ENCODE measurements at regions not wholly inside any gene's neighbourhood (a gene's known extent, or its start where the extent isn't known, plus 50 kb on each side); places are given as distances from the start of the nearest gene placed in this dataset.

DNA sequence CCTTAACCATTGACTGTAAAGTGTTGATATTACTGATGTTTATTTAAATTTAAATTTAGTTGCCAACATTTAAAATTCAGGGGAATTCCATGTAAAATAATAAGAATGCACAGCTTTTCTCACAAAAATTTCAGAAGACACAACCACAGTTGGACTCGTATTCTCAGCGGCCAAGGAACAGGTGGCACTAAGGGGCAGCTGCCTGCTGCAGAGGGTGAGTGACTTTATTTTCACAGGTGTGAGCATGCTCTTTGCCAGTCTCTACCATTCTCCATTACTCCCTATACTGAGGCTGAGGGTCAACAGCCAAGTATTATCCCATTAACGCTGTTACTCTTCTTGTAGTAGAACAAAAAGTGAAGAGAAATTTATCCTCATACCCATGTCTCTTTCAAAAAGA is 92.1 kb upstream of the GADL1 start:
- TF ChIP-seq MYC (IDR thresholded peaks at IDR 0.05; ENCODE audit: low read depth, low read length) (no peak), POLR2AphosphoS5 (IDR thresholded peaks at IDR 0.05; ENCODE audit: insufficient read depth, low read depth, low read length) (no peak), GATA2 (IDR thresholded peaks at IDR 0.05; ENCODE audit: insufficient read depth, insufficient read length, low read depth, low read length) (no peak), POLR2A (IDR thresholded peaks at IDR 0.05; ENCODE audit: low read depth, low read length) (no peak), EZH2 (IDR thresholded peaks at IDR 0.05; ENCODE audit: borderline replicate concordance, low read depth, low read length, severe bottlenecking) (no peak)
- TF ChIP-seq, protein P1, sequence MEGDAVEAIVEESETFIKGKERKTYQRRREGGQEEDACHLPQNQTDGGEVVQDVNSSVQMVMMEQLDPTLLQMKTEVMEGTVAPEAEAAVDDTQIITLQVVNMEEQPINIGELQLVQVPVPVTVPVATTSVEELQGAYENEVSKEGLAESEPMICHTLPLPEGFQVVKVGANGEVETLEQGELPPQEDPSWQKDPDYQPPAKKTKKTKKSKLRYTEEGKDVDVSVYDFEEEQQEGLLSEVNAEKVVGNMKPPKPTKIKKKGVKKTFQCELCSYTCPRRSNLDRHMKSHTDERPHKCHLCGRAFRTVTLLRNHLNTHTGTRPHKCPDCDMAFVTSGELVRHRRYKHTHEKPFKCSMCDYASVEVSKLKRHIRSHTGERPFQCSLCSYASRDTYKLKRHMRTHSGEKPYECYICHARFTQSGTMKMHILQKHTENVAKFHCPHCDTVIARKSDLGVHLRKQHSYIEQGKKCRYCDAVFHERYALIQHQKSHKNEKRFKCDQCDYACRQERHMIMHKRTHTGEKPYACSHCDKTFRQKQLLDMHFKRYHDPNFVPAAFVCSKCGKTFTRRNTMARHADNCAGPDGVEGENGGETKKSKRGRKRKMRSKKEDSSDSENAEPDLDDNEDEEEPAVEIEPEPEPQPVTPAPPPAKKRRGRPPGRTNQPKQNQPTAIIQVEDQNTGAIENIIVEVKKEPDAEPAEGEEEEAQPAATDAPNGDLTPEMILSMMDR (IDR thresholded peaks at IDR 0.05; ENCODE audit: extremely low read depth in 1 of 2, insufficient read depth in 1 of 2, low read depth in 1 of 2, low read length in 2 of 2) = no peak

All from endothelial cell of umbilical vein (primary cell).